CD4-positive, alpha-beta T cell (primary cell): ENCODE measurements at regions not wholly inside any gene's neighbourhood (a gene's known extent, or its start where the extent isn't known, plus 50 kb on each side); places are given as distances from the start of the nearest gene placed in this dataset.

Experiments
- ATAC-seq: fragments of 200-7000 bp; cut with Tn5 transposase; one replicate; pipeline ENCODE4 v1.10.0; 2022; ENCODE audit warnings: mild to moderate bottlenecking; ENCODE audit not compliant: poor library complexity
- CTCF ChIA-PET: fragments of 350-600 bp; sonication (Branson Sonifier 250); formaldehyde crosslinking; loops from one replicate; lab custom pipeline; 2021; ENCODE audit warnings: antibody characterized with exemption, inconsistent platforms; lab: Charles Lee
- POLR2A ChIA-PET: fragments of 350-600 bp; sonication (Branson Sonifier 250); formaldehyde crosslinking; loops from one replicate; lab custom pipeline; 2021; ENCODE audit warnings: antibody characterized with exemption, inconsistent platforms; lab: Charles Lee
- DNase-seq, 14 experiments: peaks; one replicate each; pipeline ENCODE4 v3.0.0-alpha.2; 2013 to 2020; ENCODE audit warnings: mixed read lengths in 2 of 14
- H3K27ac ChIP-seq, 2 donors: one replicate each; pipeline versions ENCODE4 v1.5.1 to v1.7.0; 2013; ENCODE audit warnings: low read length in 2 of 2, low read depth in 1 of 2, mild to moderate bottlenecking in 1 of 2
- H3K27me3 ChIP-seq, 2 experiments: 1 replicate in 1 of 2; 2 replicates in 1 of 2; pipeline versions ENCODE4 v1.6.1 to v1.7.0; 2013; ENCODE audit warnings: low read length in 2 of 2, control low read depth in 1 of 2, mild to moderate bottlenecking in 1 of 2, moderate library complexity in 1 of 2; ENCODE audit not compliant: insufficient read depth in 2 of 2, control insufficient read depth in 1 of 2
- H3K36me3 ChIP-seq: one replicate; pipeline ENCODE4 v1.6.1; 2013; ENCODE audit warnings: low read length, control low read depth; ENCODE audit not compliant: insufficient read depth
- H3K4me1 ChIP-seq: one replicate; pipeline ENCODE4 v1.6.1; 2013; ENCODE audit warnings: low read length, control low read depth; ENCODE audit not compliant: insufficient read depth
- H3K4me3 ChIP-seq: one replicate; pipeline ENCODE4 v1.5.1; 2013; ENCODE audit warnings: mild to moderate bottlenecking, low read length, moderate library complexity
- H3K9me3 ChIP-seq, 2 experiments: 1 replicate in 1 of 2; 2 replicates in 1 of 2; pipeline versions ENCODE4 v1.6.1 to v1.7.0; 2013; ENCODE audit warnings: low read length in 2 of 2, mild to moderate bottlenecking in 2 of 2, control low read depth in 1 of 2, moderate library complexity in 1 of 2; ENCODE audit not compliant: control insufficient read depth in 1 of 2, insufficient read depth in 1 of 2
- H3K27ac Mint-ChIP-seq: one replicate; pipeline ENCODE4 v1.8.0; 2020; ENCODE audit warnings: mixed read lengths
- H3K27me3 Mint-ChIP-seq: one replicate; pipeline ENCODE4 v1.8.0; 2021; ENCODE audit warnings: mixed read lengths
- H3K36me3 Mint-ChIP-seq: one replicate; pipeline ENCODE4 v1.8.0; 2021; ENCODE audit warnings: low read depth, mixed read lengths
- H3K4me1 Mint-ChIP-seq: one replicate; pipeline ENCODE4 v1.8.0; 2021; ENCODE audit warnings: low read depth, mixed read lengths
- H3K4me3 Mint-ChIP-seq: one replicate; pipeline ENCODE4 v1.8.0; 2020; ENCODE audit warnings: mild to moderate bottlenecking, mixed read lengths
- H3K9me3 Mint-ChIP-seq: one replicate; pipeline ENCODE4 v1.8.0; 2020; ENCODE audit warnings: mixed read lengths
- intact Hi-C, 2 experiments: fragments of 100-400 bp; cut with DNase I in 1 of 2; cut with micrococcal nuclease in 1 of 2; formaldehyde crosslinking; loops; one replicate each; pipeline versions ENCODE4 v1.15.1 to v1.9.0; 2023 to 2025; cut with DNase I, micrococcal nuclease
- TF ChIP-seq, protein P1 (sequence below): fragments of 200-600 bp; IDR thresholded peaks from one replicate; pipeline ENCODE4 v1.8.0; 2022; ENCODE audit warnings: antibody characterized with exemption, mild to moderate bottlenecking

DNA sequence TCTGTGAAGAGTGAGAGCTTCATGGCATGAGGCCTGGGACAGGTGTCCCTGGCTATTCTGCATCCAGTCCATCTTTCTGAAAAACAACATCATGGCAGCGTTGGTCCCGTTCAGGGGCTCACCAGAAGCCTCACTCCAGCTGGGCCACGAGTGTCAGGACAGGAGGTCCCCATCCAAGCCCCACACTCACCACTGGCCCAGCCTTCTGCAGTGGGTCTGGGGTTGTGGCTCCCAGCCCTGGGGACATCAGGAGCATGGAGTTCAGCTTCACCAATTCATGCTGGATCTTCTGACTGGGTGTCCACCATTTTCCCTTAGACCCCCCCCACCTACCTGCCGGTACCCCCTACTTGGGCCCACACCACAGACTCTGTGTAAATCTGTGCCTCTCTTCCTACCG lies 400.3 kb downstream of the BRD1 start:
- ChIA-PET CTCF (no interaction called here), POLR2A (no interaction called here)
- Histone ChIP-seq H3K36me3 (no peaks in the 10 kb centered on the region), H3K27ac (no peak overlapping the region), H3K27me3 (peaks cover 0 to 4% of the 10 kb centered on the region in 2 experiments), H3K4me1 (no peaks in the 10 kb centered on the region), H3K9me3 (peaks cover 0 to 7% of the 10 kb centered on the region in 2 experiments), H3K4me3 (no peak overlapping the region)
- Mint-ChIP-seq H3K36me3 (no peaks in the 10 kb centered on the region), H3K4me3 (no peak overlapping the region), H3K27me3 (peaks cover 11% of the 10 kb centered on the region), H3K4me1 (no peaks in the 10 kb centered on the region), H3K27ac (no peak overlapping the region), H3K9me3 (peaks cover 2% of the 10 kb centered on the region)
- TF ChIP-seq, protein P1, sequence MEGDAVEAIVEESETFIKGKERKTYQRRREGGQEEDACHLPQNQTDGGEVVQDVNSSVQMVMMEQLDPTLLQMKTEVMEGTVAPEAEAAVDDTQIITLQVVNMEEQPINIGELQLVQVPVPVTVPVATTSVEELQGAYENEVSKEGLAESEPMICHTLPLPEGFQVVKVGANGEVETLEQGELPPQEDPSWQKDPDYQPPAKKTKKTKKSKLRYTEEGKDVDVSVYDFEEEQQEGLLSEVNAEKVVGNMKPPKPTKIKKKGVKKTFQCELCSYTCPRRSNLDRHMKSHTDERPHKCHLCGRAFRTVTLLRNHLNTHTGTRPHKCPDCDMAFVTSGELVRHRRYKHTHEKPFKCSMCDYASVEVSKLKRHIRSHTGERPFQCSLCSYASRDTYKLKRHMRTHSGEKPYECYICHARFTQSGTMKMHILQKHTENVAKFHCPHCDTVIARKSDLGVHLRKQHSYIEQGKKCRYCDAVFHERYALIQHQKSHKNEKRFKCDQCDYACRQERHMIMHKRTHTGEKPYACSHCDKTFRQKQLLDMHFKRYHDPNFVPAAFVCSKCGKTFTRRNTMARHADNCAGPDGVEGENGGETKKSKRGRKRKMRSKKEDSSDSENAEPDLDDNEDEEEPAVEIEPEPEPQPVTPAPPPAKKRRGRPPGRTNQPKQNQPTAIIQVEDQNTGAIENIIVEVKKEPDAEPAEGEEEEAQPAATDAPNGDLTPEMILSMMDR, result no peak
- DNase-seq, result no peak
- no peak for ATAC-seq
- intact Hi-C loops, result no loop called here

GRCh38 chr22:49426618-49427266 lies 400.9 kb downstream of the BRD1 start:
- CTCF ChIA-PET, result no interaction called here
- Histone ChIP-seq H3K27ac (no peak overlapping the region), H3K36me3 (no peaks in the 10 kb centered on the region), H3K4me3 (no peak overlapping the region), H3K9me3 (peaks cover 0 to 6% of the 10 kb centered on the region in 2 experiments), H3K27me3 (peaks cover 0 to 4% of the 10 kb centered on the region in 2 experiments), H3K4me1 (no peaks in the 10 kb centered on the region)
- Mint-ChIP-seq H3K9me3 (peaks cover 2% of the 10 kb centered on the region), H3K27me3 (peaks cover 11% of the 10 kb centered on the region), H3K4me1 (no peaks in the 10 kb centered on the region), H3K36me3 (no peaks in the 10 kb centered on the region), H3K4me3 (no peak overlapping the region), H3K27ac (no peak overlapping the region)
- DNase-seq (no peak), ATAC-seq (no peak)
- TF ChIP-seq, protein P1, result no peak
- POLR2A ChIA-PET, result no interaction called here
- intact Hi-C loops, result no loop called here

- Mint-ChIP-seq H3K4me1 (no peaks in the 10 kb centered on the region), H3K27ac (no peak overlapping the region), H3K27me3 (peaks cover 11% of the 10 kb centered on the region), H3K4me3 (no peak overlapping the region), H3K36me3 (no peaks in the 10 kb centered on the region), H3K9me3 (peaks cover 2% of the 10 kb centered on the region)
- H3K4me1 ChIP-seq, result no peaks in the 10 kb centered on the region
- DNase-seq (no peak), ATAC-seq (no peak)
- no peaks in the 10 kb centered on the region for H3K36me3 ChIP-seq
- TF ChIP-seq, protein P1, result no peak
- H3K4me3 ChIP-seq, result no peak overlapping the region
- POLR2A ChIA-PET, result no interaction called here
- peaks cover 0 to 4% of the 10 kb centered on the region in 2 experiments for H3K27me3 ChIP-seq
- peaks cover 0 to 6% of the 10 kb centered on the region in 2 experiments for H3K9me3 ChIP-seq
- CTCF ChIA-PET, result no interaction called here
- no peak overlapping the region for H3K27ac ChIP-seq
- intact Hi-C loops, result no loop called here
Observed at GRCh38 chr22:49426098-49426497, 401.6 kb downstream of the BRD1 start.
